Stimulated activated CD8-positive, alpha-beta memory T cell treated with anti-CD3 and anti-CD28 coated beads, Interleukin-15, amount 100 ng/mL, for 48 hours (primary cell): ENCODE measurements at regions not wholly inside any gene's neighbourhood (a gene's known extent, or its start where the extent isn't known, plus 50 kb on each side); places are given as distances from the start of the nearest gene placed in this dataset.

Experiments
- DNase-seq, 2 donors: peaks; one replicate each; pipeline ENCODE4 v3.0.0-alpha.2; 2020; ENCODE audit warnings: low read depth in 2 of 2

GRCh38 chr11:31903225-31904074 is 92.3 kb upstream of the PAX6 start:
- no peak for DNase-seq

GRCh38 chr11:31902706-31903105 is 91.6 kb upstream of the PAX6 start:
- no peak for DNase-seq

- DNase-seq = no peak
These were observed 84.8 kb upstream of the PAX6 start for GRCh38 chr11:31895926-31896325.

- no peak for DNase-seq
These were observed 76.1 kb upstream of the PAX6 start for GRCh38 chr11:31887180-31887579.

- no peak for DNase-seq
These were observed 73.0 kb upstream of the PAX6 start for GRCh38 chr11:31884080-31884479.

GRCh38 chr11:31883435-31883834 is 72.3 kb upstream of the PAX6 start:
- no peak for DNase-seq

- no peak for DNase-seq
These were observed 71.8 kb upstream of the PAX6 start for GRCh38 chr11:31882951-31883392.

GRCh38 chr11:31881825-31882224 is 70.7 kb upstream of the PAX6 start:
- no peak for DNase-seq

- DNase-seq = no peak
These were observed 68.6 kb upstream of the PAX6 start for GRCh38 chr11:31879681-31880080.

- no peak for DNase-seq
These were observed 66.7 kb upstream of the PAX6 start for GRCh38 chr11:31877863-31878262.

GRCh38 chr11:31877083-31877482 is 66.0 kb upstream of the PAX6 start:
- DNase-seq = no peak

GRCh38 chr11:31875866-31876560 is 64.9 kb upstream of the PAX6 start:
- no peak for DNase-seq

GRCh38 chr11:31874631-31875191 is 63.6 kb upstream of the PAX6 start:
- DNase-seq = no peak

- DNase-seq = no peak
These were observed 62.0 kb upstream of the PAX6 start for GRCh38 chr11:31873124-31873523.

GRCh38 chr11:31872076-31872443 is 60.9 kb upstream of the PAX6 start:
- DNase-seq = no peak

- DNase-seq = no peak
These were observed 60.4 kb upstream of the PAX6 start for GRCh38 chr11:31871310-31872075.

- DNase-seq = no peak
These were observed 59.6 kb upstream of the PAX6 start for GRCh38 chr11:31870609-31871309.

GRCh38 chr11:31869986-31870385 is 58.9 kb upstream of the PAX6 start:
- no peak for DNase-seq

- DNase-seq = no peak
These were observed 54.6 kb upstream of the PAX6 start for GRCh38 chr11:31865606-31866300.

- no peak for DNase-seq
These were observed 52.2 kb upstream of the PAX6 start for GRCh38 chr11:31863170-31863832.
